HG03442 (cell line): ENCODE measurements at regions not wholly inside any gene's neighbourhood (a gene's known extent, or its start where the extent isn't known, plus 50 kb on each side); places are given as distances from the start of the nearest gene placed in this dataset.

Source experiments
- ATAC-seq: cut with Tn5 transposase; IDR thresholded peaks from one replicate; pipeline ENCODE4 v1.9.1; 2021; ENCODE audit warnings: mild to moderate bottlenecking, moderate library complexity; ENCODE audit not compliant: unreplicated experiment

GRCh38 chr20:39855056-39855455, 834.0 kb downstream of the MAFB start:
- ATAC-seq = no peak

DNA sequence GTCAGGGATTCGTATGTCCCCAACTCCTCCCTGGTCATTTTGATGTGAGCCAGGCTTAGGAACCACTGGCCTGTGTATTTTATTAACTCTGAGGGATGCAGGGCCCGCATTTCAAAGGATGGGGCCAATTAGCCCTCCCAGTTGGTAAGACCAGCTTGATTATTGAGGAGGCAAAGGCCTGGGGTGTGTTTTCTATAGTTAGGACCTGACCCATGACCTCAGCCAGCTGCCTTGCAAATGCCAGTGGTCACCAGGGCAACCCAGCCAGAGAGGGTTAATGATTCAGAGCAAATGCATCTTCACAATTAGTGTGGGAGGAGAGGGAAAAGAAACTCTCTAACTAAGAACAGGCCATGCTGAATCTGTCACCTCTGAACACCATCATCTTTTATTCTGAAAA, 835.4 kb downstream of the MAFB start:
- ATAC-seq = no peak

DNA sequence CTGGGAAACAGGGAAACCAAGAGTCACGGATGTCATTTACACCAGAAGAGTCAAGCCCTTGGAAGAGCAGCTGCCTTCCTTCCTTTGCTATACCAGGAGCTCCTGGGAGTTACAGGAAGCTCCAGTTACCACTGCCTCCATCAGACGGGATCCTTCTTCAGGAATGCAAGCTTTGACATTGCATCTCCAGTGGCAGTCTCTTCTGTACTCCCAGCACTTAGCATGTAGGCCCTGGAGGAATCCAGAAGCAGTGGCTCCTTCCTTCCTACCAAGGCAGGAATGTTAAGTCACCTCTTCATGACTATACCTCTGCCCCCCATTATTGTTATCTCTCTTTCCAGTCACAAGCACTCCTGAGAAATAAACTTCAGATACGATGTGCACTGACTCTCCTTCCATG, 836.0 kb downstream of the MAFB start:
- no peak for ATAC-seq

GRCh38 chr20:39851459-39851858, 837.6 kb downstream of the MAFB start:
- ATAC-seq = no peak

GRCh38 chr20:39850821-39851330, 838.2 kb downstream of the MAFB start:
- ATAC-seq = no peak

GRCh38 chr20:39850246-39850645, 838.8 kb downstream of the MAFB start:
- ATAC-seq = no peak

GRCh38 chr20:39849664-39850063, 839.4 kb downstream of the MAFB start:
- ATAC-seq = no peak

GRCh38 chr20:39849171-39849570, 839.9 kb downstream of the MAFB start:
- no peak for ATAC-seq

DNA sequence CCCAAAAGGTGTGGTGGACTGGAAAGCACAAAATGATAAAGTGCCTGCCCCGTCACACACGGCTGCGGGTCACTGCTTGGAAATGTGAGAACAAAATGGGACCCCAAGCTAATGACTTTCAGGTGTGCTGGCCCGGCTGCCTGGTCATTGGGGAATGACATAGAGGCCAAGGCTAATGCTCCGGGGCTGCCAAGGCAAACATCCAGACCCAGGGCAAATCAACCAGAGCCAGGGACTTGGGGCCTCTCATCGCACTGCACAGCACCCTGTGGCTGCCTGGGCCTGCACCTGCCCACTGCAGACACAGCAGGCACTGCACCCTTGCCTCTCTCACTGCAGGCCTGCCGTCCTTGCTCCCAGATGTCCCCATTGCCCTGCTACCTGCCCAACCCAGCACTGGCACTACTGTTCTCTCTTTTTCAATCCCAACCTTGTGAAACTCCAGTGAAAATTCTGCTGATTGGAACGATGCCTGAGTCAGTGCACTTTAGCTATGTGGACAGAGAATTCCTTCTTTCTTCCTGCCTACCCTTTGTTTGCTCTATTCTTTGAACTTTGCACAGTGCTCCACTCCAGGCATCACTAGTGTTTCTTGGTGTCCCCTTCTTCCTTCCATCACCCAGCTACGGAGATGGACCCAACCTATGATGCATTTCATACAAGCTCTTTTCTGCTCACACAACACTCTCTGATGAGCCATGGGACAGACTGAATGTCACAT, 849.5 kb downstream of the MAFB start:
- no peak for ATAC-seq

GRCh38 chr20:39837561-39837960, 851.5 kb downstream of the MAFB start:
- ATAC-seq = no peak

DNA sequence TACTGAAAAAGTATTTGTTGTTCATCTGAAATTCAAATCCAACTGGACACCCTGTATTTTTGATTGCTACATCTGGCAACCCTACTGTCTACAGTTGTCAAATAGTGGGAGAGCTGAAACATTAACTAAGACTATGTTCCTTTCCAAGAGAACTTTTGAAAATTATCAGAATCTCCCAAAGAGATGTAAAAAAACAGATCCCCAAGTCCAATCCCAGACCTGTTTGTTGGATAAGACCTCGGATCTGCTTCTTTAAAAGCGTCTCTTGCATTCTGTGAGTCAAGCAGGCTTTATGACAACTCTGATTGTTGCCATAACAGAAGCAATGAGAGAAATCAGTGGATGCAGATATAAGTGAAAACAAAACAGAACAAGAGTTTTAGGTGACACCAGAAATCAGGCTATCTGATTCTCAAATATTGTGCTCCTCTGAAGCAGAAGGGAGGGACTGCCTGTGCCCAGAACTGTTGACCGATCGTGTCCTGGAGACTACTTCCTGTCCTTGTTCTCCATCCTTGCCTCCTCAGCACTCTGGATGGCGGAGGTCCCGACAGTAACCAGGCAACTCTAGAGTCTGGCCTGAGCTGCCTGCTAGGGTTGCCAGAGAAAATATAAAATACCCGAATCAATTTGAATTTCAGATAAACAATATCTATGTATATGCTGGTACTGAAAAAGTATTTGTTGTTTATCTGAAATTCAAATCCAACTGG, 853.8 kb downstream of the MAFB start:
- no peak for ATAC-seq

DNA sequence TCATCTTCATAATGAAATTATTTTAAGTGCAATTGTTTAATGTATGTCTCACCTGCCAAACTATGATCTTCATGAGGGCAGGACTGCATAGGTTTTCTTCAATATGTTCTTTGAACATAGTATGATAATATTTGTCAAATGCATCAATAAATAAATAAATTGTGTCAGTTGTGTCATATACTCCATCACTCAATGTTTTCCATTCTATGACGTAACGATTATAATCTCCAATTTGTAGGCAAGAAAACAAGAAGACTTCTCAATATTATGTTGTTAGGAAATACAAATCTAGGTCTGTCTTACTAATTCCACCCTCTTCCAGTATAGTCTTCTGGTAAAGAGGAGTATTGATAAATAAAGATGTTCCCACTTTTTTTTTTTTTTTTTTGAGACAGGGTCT, 858.1 kb downstream of the MAFB start:
- no peak for ATAC-seq

DNA sequence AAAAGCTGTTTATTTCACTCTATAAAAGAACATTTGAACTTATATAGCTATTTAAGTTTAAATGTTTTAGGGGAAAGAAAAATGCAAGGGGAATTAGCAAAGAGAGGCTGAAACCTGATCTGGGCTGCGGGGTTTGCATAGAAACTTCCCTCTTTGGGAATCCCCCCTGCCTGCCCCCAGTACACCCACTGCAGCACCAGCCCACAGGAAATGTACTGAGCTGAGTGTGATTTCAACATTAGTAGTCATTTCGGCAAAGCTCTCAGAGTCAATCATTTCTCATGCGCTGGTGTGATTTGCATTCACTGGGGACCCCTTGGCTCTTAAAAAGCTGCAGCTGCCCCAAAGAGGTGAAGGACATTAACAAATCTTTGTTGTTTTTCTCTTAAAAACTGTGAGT, 859.4 kb downstream of the MAFB start:
- peak; percentile 84 for ATAC-seq

- ATAC-seq = no peak
Observed at GRCh38 chr20:39829256-39829655, 859.8 kb downstream of the MAFB start.

DNA sequence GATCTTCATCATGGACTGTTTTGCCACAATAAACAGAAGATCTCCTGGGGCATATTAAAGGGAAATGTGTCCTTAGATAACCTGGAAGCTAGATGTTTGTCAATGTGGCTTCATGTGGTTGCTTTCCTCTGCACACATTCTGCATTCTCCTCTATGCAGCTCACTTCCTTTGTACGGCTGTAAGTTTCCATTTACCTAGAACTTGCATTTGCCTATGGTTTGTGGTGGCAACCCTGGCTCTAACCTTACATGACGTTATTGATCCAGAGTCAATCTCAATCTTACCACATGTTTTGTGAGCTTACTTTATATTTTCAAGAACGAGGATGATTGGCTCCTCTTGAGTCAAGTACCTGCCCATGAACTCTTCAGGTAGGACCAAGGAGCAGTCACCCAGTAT, 863.1 kb downstream of the MAFB start:
- peak; percentile 63 for ATAC-seq

DNA sequence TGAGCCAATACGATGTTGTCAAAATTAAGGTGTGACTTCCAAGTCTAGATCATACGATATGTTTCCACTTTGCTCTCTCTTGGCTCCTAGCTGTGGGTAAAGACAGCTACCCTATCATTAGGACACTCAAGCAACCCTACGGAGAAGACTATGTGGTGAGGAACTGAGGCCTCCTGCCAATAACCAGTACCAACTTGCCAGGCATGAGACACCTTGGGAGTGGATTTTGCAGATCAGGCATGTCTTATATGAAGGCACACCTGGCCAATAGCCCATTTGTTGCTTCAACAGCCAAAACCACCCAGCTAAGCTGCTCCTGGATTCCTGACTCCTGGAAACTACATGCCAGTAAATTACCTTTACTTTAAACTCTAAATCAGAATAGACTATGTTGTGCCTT, 863.4 kb downstream of the DHX35 start:
- no peak for ATAC-seq

GRCh38 chr20:39823224-39823623, 861.1 kb downstream of the DHX35 start:
- ATAC-seq = no peak

DNA sequence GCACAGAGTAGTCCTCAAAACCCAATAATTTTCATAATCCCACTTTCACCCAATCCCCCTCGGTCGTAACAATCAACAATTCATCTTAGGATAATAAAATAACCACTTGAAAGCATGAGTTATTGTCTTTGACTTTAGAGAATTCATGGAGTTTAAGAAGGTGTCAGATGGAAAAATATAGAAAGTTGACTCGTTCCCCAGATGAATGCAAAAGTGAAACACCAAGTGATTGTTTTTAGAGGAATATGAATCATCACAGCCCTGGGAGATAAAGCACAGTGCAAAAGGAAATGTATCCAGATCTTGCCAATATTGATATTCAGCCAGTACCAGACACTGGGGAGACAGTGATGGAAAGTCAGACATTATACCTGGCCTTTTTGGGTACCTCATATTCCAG, 860.5 kb downstream of the DHX35 start:
- ATAC-seq = no peak

- ATAC-seq = no peak
Observed at GRCh38 chr20:39813190-39813829, 851.2 kb downstream of the DHX35 start.

GRCh38 chr20:39812116-39812515, 850.0 kb downstream of the DHX35 start:
- ATAC-seq = no peak

GRCh38 chr20:39810309-39810708, 848.2 kb downstream of the DHX35 start:
- no peak for ATAC-seq

DNA sequence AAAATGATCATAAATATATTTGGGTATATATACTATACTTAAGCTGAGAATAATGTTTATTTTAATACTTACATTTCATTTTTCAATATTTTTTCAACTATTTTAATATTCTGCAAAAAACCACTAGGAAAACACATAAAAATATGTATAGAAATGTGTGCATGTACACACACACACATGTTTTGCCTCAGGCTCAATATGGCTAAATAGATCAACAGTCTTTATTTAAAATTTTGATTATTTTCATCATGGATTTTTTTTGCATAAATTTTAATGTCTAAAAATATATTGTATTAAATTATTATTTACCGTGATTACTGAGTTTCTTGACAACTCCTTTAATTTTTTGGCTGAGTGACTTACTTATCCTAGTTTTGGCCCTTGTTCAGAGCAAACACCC, 846.5 kb downstream of the DHX35 start:
- ATAC-seq = no peak
